ENCODE measurements at regions not wholly inside any gene's neighbourhood (a gene's known extent, or its start where the extent isn't known, plus 50 kb on each side); places are given as distances from the start of the nearest gene placed in this dataset.

DNA sequence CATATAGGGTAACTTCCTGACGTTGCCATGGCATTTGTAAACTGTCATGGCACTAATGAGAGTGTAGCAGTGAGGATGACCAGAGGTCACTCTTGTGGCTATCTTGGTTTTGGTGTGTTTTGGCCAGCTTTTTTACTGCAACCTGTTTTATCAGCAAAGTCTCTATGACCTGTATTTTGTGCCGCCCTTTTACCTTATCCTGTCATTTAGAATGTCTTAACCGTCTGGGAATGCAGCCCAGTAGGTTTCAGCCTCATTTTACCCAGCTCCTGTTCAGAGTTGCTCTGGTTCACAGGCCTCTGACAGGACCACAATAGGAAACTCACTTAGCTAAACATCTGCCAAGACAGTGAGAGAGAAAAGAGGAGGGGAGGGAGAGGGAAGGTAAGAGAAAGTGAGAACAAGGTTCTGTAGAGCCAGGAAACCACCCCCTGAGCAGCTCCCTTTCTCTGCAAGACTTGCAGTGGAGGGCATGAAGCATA, 64.8 kb upstream of the PLEKHG3 start:
- DNase-seq (no peak), ATAC-seq (replicated peaks) (no peak)
- H3K4me1 Mint-ChIP-seq = peaks cover 0 to 2% of the 10 kb centered on the region in 2 donors
- H3K27me3 Mint-ChIP-seq = peaks cover 10 to 19% of the 10 kb centered on the region in 2 donors
- H3K27ac Mint-ChIP-seq = no peak overlapping the region
- peaks cover 0 to 3% of the 10 kb centered on the region in 2 donors for H3K36me3 Mint-ChIP-seq
- no peak overlapping the region for H3K4me3 Mint-ChIP-seq
- peaks cover 2 to 8% of the 10 kb centered on the region in 2 donors for H3K9me3 Mint-ChIP-seq

DNA sequence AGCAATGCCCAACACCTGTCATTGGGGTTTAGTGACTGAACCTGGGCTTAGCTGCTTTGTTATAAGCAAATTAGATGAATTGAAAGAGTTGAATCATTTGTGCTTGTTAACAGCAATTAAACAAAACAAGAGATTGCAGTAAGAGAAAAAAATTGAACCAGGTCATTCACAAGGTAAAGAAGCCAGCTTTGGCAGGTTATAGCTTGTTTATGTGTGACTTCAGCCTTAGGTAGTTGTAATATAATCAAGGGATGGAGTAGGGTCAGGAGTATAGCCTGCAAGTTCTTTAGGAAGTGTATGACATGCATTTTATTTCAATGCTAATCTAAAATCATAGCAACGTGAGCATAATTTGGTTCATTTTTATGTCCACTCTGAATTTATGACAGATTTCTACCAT, 63.4 kb upstream of the PLEKHG3 start:
- peaks cover 2 to 8% of the 10 kb centered on the region in 2 donors for H3K9me3 Mint-ChIP-seq
- H3K27ac Mint-ChIP-seq = no peak overlapping the region
- H3K4me1 Mint-ChIP-seq = peaks cover 0 to 2% of the 10 kb centered on the region in 2 donors
- peaks cover 0 to 3% of the 10 kb centered on the region in 2 donors for H3K36me3 Mint-ChIP-seq
- DNase-seq (no peak), ATAC-seq (replicated peaks) (no peak)
- H3K27me3 Mint-ChIP-seq = peaks cover 10 to 21% of the 10 kb centered on the region in 2 donors
- no peak overlapping the region for H3K4me3 Mint-ChIP-seq

DNA sequence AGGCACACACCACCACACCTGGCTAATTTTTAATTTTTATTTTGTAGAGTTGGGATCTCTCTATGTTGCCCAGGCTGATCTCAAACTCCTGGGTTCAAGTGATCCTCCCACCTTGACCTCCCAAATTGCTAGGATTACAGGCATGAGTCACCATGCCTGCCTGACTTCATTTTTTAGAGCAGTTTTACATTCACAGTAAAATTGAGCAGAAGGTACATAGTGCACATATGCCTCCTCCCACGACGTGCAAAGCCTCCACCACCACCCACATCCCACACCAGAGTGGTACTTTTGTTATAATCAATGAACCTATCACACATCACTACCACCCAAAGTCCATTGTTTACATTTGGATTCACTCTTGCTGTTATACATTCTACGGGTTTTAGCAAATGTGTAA, 62.5 kb upstream of the PLEKHG3 start:
- ATAC-seq (replicated peaks) = no peak
- H3K9me3 Mint-ChIP-seq = peaks cover 2 to 8% of the 10 kb centered on the region in 2 donors

DNA sequence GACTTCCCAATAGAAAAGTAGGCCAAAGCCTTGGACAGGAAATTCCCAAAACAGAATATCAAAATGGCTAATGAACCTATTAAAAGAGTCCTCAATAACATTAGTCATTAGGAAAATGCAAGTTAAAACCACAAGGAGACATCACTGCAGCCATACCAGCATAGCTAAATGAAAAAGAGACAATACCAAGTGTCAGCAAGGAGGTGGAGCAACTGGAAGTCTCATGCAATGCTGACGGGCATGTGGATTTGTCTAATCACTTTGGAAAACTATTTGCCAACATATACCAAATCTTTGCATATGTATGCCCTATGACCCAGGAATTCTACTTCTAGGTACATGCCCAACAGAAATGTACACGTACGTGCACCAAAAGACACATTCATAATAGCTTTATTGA, 60.5 kb upstream of the PLEKHG3 start:
- DNase-seq = no peak
- peaks cover 2 to 4% of the 10 kb centered on the region in 2 donors for H3K4me1 Mint-ChIP-seq
- H3K9me3 Mint-ChIP-seq = peaks cover 2 to 8% of the 10 kb centered on the region in 2 donors
- no peak for ATAC-seq (replicated peaks)
- no peak overlapping the region for H3K4me3 Mint-ChIP-seq
- peaks cover 13 to 18% of the 10 kb centered on the region in 2 donors for H3K27me3 Mint-ChIP-seq
- peaks cover 0 to 3% of the 10 kb centered on the region in 2 donors for H3K36me3 Mint-ChIP-seq
- H3K27ac Mint-ChIP-seq = no peak overlapping the region

More for the DNA sequence above, 62.5 kb upstream of the PLEKHG3 start:
- DNase-seq = no peak
- Mint-ChIP-seq H3K4me3 (no peak overlapping the region), H3K36me3 (peaks cover 0 to 3% of the 10 kb centered on the region in 2 donors), H3K4me1 (peaks cover 0 to 1% of the 10 kb centered on the region in 2 donors), H3K27ac (no peak overlapping the region), H3K27me3 (peaks cover 10 to 21% of the 10 kb centered on the region in 2 donors)

DNA sequence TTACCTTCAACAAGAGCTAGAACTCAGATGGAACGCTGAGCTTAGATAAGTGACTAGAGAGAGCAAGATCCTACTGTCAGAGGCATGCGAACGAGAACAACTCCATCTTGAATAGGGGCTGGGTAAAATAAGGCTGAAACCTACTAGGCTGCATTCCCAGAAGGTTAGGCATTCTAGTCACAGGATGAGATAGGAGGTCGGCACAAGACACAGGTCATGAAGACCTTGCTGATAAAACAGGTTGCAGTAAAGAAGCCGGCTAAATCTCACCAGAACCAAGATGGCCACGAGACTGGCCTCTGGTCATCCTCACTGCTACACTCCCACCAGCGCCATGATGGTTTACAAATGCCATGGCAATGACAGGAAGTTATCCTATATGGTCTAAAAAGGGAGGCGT, 59.6 kb upstream of the PLEKHG3 start:
- DNase-seq = no peak
- no peak overlapping the region for H3K27ac Mint-ChIP-seq
- H3K9me3 Mint-ChIP-seq = peaks cover 2 to 8% of the 10 kb centered on the region in 2 donors
- H3K36me3 Mint-ChIP-seq = peaks cover 0 to 3% of the 10 kb centered on the region in 2 donors
- no peak for ATAC-seq (replicated peaks)
- H3K4me3 Mint-ChIP-seq = no peak overlapping the region
- peaks cover 16 to 20% of the 10 kb centered on the region in 2 donors for H3K27me3 Mint-ChIP-seq
- H3K4me1 Mint-ChIP-seq = peaks cover 4% of the 10 kb centered on the region in 2 donors

DNA sequence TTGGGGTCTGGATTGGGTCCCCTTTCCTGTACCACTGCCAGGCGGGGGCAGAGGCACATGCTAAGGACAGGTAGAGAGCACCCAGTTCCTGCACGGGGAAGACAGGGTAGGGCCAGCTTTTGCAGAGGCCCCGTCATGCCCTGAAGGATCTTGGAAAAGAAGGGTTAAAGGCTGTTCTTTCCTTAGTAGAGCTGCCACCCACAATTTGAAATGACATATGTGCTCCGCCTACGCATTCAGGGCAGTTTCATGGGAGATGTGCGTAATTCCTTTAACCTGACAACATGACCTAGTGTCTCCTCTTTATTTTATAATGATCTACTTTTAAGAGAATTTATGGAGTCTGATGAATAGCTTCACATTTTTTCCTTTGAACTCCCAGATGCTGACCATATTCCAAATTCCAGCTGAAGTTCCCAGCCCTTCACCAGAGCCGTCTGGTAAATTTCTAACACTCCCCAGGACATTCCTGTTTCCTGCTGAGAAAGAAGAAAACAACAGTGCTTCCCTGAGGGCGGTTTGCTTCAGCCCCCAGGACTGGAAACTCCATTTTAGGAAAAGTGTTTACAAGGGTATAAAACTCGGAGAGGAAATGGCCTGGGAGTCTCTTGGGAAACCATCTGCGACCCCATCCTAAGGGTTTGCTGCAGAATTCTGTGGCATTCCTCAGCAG, 58.9 kb upstream of the PLEKHG3 start:
- peaks cover 4% of the 10 kb centered on the region in 2 donors for H3K4me1 Mint-ChIP-seq
- peaks cover 2 to 8% of the 10 kb centered on the region in 2 donors for H3K9me3 Mint-ChIP-seq
- no peak overlapping the region for H3K4me3 Mint-ChIP-seq
- DNase-seq (no peak), ATAC-seq (replicated peaks) (no peak)
- H3K27ac Mint-ChIP-seq = no peak overlapping the region
- H3K36me3 Mint-ChIP-seq = peaks cover 0 to 3% of the 10 kb centered on the region in 2 donors
- H3K27me3 Mint-ChIP-seq = peaks cover 16 to 27% of the 10 kb centered on the region in 2 donors

DNA sequence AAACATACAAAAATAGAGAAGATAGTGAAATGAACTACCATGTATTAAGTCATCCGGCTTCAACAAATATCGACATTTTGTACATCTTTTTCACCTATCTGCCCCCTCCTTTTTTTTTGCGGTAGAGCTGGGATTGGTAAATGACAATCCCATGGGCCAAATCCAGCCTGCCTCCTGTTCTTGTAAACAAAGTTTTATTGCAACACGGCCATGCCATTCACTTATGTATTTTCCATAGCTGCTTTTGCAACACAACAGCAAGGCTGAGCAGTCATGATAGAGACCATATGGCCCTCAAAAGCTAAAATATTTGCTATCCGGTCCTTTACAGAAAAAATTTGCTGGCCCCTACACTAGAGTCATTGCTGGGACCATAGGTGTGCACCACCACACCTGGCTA, 58.1 kb upstream of the PLEKHG3 start:
- Mint-ChIP-seq H3K9me3 (peaks cover 2 to 8% of the 10 kb centered on the region in 2 donors), H3K27me3 (peaks cover 22 to 32% of the 10 kb centered on the region in 2 donors), H3K27ac (no peak overlapping the region), H3K36me3 (peaks cover 0 to 3% of the 10 kb centered on the region in 2 donors), H3K4me1 (peaks cover 4% of the 10 kb centered on the region in 2 donors), H3K4me3 (no peak overlapping the region)
- DNase-seq = no peak
- ATAC-seq (replicated peaks) = no peak

DNA sequence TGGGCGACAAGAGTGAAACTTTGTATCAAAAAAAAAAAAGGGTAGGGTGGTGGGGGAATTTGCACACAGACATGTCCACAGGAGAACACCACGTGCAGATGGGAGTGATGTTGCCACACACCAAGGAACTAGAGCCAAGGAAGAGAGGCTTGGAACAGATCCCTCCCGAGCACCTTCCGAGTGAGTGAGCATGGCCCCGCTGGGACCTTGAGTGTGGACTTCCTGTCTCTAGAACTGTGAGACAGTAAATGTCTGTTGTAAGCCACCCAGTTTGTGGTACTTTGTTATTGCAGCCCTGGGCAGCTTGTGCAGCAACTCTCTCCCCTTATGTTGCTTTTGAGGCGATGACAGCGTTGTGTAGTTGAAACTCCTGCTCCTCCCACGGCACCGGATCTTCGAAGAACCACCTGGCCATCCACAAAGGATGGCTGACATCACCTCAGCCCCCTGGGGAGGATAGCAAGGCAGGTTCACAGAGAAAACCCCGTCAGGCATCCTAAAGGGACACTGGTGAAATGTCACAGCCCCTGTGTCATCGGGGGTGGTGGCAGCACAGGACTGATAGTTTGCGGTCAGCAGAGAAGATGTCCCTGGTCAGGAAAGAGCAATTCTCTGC, 54.7 kb upstream of the PLEKHG3 start:
- peaks cover 9 to 13% of the 10 kb centered on the region in 2 donors for H3K4me1 Mint-ChIP-seq
- H3K27me3 Mint-ChIP-seq = peaks cover 28 to 36% of the 10 kb centered on the region in 2 donors
- ATAC-seq (replicated peaks) (no peak), DNase-seq (no peak)
- no peaks in the 10 kb centered on the region for H3K36me3 Mint-ChIP-seq
- H3K9me3 Mint-ChIP-seq = no peaks in the 10 kb centered on the region
- H3K27ac Mint-ChIP-seq = no peak overlapping the region
- no peak overlapping the region for H3K4me3 Mint-ChIP-seq

DNA sequence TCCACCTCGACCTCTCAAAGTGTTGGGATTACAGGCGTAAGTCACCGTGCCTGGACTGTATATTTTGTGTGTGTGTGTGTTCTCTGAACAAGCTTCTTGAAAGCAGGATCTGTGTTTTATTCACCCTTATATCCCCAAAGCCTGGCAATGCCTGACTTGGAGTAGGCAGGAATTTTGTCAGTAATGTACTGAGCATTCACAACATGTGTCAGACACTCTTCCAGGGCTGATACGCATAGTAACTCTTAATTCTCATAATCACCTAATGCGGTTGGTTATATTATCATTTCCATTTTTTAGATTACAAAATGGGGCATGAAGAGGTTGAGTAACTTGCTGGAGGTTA, 50.4 kb upstream of the PLEKHG3 start:
- no peak for DNase-seq
- Mint-ChIP-seq H3K9me3 (peaks cover 0 to 2% of the 10 kb centered on the region in 2 donors), H3K27me3 (peaks cover 13 to 34% of the 10 kb centered on the region in 2 donors), H3K4me3 (no peak overlapping the region), H3K4me1 (peaks cover 7 to 14% of the 10 kb centered on the region in 2 donors), H3K27ac (no peak overlapping the region), H3K36me3 (peaks cover 0 to 2% of the 10 kb centered on the region in 2 donors)
- ATAC-seq (replicated peaks) = no peak

DNA sequence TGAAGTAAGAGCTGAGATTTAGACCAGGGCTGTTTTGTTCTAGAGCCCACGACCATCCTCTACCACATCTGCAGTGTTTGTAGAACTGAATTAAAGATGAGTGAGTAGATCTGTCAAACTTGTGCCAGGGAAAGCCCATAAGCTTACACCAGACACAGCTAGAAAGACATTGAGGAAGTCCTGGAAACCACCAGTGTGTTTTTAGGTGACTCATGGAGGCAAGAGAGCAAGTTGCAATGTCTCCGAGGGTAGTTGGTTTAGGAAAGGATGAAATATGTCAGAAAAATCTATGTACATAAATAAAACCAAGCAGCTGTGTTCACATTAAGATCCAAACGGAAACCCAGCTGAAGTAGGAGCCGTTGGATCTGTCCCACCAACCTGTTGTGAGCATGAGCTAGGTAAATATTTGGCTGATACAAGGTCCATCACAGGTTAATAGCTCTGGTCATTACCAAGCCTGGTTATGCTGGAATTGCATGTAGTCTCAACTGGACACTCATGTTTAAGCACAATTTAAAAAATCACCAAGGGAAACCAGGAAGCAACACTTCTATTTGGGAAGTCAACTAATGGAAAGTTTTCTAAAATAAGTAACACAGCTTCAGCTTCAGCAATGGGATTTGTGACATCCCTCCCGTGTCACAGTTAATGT, 49.9 kb upstream of the PLEKHG3 start:
- H3K36me3 Mint-ChIP-seq = peaks cover 0 to 2% of the 10 kb centered on the region in 2 donors
- ATAC-seq (replicated peaks) (peak; percentile 95 to 97), DNase-seq (peak; percentile 19)
- no peak overlapping the region for H3K4me3 Mint-ChIP-seq
- H3K27me3 Mint-ChIP-seq = peaks cover 12 to 34% of the 10 kb centered on the region in 2 donors
- peaks cover 9 to 19% of the 10 kb centered on the region in 2 donors for H3K4me1 Mint-ChIP-seq
- H3K27ac Mint-ChIP-seq = no peak overlapping the region
- H3K9me3 Mint-ChIP-seq = peaks cover 0 to 2% of the 10 kb centered on the region in 2 donors
